ENCODE measurements at regions not wholly inside any gene's neighbourhood (a gene's known extent, or its start where the extent isn't known, plus 50 kb on each side); places are given as distances from the start of the nearest gene placed in this dataset.
"Not testable (repeated sequence)": the region's sequence is repeated elsewhere in the genome, so short reads cannot be mapped to it uniquely, and the experiment has no call there.

- DNase-seq, result no peak
Observed at GRCh38 chr4:174066611-174067205, 216.8 kb downstream of the FBXO8 start.

GRCh38 chr4:174062831-174063230 lies 220.6 kb downstream of the FBXO8 start:
- no peak for DNase-seq

GRCh38 chr4:174061026-174061425 lies 222.4 kb downstream of the FBXO8 start:
- no peak for DNase-seq

- DNase-seq, result no peak
Observed at GRCh38 chr4:174058846-174059245, 224.6 kb downstream of the FBXO8 start.

- no peak for DNase-seq
Observed at GRCh38 chr4:174056959-174057358, 226.5 kb downstream of the FBXO8 start.

- DNase-seq, result no peak
Observed at GRCh38 chr4:174055344-174055743, 228.1 kb downstream of the FBXO8 start.

- no peak for DNase-seq
Observed at GRCh38 chr4:174053895-174054294, 229.6 kb downstream of the FBXO8 start.

GRCh38 chr4:174047363-174047762 lies 236.1 kb downstream of the FBXO8 start:
- DNase-seq, result no peak

GRCh38 chr4:174045829-174046228 lies 237.6 kb downstream of the FBXO8 start:
- not testable (repeated sequence) for DNase-seq

- no peak for DNase-seq
Observed at GRCh38 chr4:174045381-174045780, 238.1 kb downstream of the FBXO8 start.

- no peak for DNase-seq
Observed at GRCh38 chr4:174041555-174042105, 241.8 kb downstream of the FBXO8 start.

GRCh38 chr4:174040287-174040686 lies 243.2 kb downstream of the FBXO8 start:
- no peak for DNase-seq

- DNase-seq, result no peak
Observed at GRCh38 chr4:174038481-174038880, 245.0 kb downstream of the FBXO8 start.

- no peak for DNase-seq
Observed at GRCh38 chr4:174037631-174038030, 245.8 kb downstream of the FBXO8 start.

GRCh38 chr4:174037049-174037448 lies 246.4 kb downstream of the FBXO8 start:
- no peak for DNase-seq

GRCh38 chr4:174036576-174036975 lies 246.9 kb downstream of the FBXO8 start:
- no peak for DNase-seq

- no peak for DNase-seq
Observed at GRCh38 chr4:174036111-174036510, 247.4 kb downstream of the FBXO8 start.

- no peak for DNase-seq
Observed at GRCh38 chr4:174023641-174024040, 259.8 kb downstream of the FBXO8 start.

GRCh38 chr4:174018236-174018635 lies 265.2 kb downstream of the FBXO8 start:
- no peak for DNase-seq

- DNase-seq, result no peak
Observed at GRCh38 chr4:174016251-174016650, 267.2 kb downstream of the FBXO8 start.

GRCh38 chr4:174012886-174013259 lies 270.6 kb downstream of the FBXO8 start:
- no peak for DNase-seq

- DNase-seq, result no peak
Observed at GRCh38 chr4:174012135-174012885, 271.2 kb downstream of the FBXO8 start.

- no peak for DNase-seq
Observed at GRCh38 chr4:174010547-174010946, 272.9 kb downstream of the FBXO8 start.

Data from right kidney (tissue), 1 donor.